ENCODE measurements at regions not wholly inside any gene's neighbourhood (a gene's known extent, or its start where the extent isn't known, plus 50 kb on each side); places are given as distances from the start of the nearest gene placed in this dataset.
"Not testable (repeated sequence)": the region's sequence is repeated elsewhere in the genome, so short reads cannot be mapped to it uniquely, and the experiment has no call there.

DNA sequence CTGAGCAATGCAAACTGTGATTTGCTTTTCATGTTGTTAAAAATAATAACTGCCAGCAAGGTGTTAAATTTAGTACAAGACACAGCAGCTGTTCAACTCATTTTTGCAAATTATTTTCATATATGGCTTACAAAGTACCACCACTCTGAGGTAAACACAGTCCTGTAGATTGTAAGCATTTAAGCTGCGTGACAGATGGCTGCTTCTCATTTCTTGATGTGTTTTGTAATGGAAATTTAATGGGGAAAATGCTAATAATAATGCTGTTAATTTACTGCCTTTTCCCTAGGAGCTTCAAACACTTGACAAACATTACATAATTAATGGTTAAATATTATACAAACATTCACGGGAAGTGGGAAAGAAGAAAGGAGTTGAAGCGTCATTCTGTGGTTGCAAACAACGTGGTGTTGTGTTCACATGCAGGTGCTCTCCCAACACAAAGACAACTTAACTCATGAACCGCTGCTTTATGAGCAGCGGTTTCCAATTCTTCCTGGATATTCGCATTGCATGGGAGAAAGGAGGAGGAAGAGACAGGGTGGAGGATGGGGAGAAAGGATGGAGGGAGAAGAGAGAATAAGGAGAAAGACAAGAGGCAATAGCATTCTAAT, 236.8 kb upstream of the VCX start:
- no peaks in the 10 kb centered on the region for H3K4me1 ChIP-seq
- H3K9me3 ChIP-seq: no peaks in the 10 kb centered on the region
- H3K27ac ChIP-seq: no peak overlapping the region
- no peak for DNase-seq (ENCODE audit: low spot score in 2 of 2)
- TF ChIP-seq, protein P1, sequence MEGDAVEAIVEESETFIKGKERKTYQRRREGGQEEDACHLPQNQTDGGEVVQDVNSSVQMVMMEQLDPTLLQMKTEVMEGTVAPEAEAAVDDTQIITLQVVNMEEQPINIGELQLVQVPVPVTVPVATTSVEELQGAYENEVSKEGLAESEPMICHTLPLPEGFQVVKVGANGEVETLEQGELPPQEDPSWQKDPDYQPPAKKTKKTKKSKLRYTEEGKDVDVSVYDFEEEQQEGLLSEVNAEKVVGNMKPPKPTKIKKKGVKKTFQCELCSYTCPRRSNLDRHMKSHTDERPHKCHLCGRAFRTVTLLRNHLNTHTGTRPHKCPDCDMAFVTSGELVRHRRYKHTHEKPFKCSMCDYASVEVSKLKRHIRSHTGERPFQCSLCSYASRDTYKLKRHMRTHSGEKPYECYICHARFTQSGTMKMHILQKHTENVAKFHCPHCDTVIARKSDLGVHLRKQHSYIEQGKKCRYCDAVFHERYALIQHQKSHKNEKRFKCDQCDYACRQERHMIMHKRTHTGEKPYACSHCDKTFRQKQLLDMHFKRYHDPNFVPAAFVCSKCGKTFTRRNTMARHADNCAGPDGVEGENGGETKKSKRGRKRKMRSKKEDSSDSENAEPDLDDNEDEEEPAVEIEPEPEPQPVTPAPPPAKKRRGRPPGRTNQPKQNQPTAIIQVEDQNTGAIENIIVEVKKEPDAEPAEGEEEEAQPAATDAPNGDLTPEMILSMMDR (IDR thresholded peaks at IDR 0.05): no peak
- no peaks in the 10 kb centered on the region for H3K27me3 ChIP-seq
- H3K4me3 ChIP-seq: no peak overlapping the region
- intact Hi-C loops (cut with DNase I): no loop called here
- no peaks in the 10 kb centered on the region for H3K36me3 ChIP-seq

DNA sequence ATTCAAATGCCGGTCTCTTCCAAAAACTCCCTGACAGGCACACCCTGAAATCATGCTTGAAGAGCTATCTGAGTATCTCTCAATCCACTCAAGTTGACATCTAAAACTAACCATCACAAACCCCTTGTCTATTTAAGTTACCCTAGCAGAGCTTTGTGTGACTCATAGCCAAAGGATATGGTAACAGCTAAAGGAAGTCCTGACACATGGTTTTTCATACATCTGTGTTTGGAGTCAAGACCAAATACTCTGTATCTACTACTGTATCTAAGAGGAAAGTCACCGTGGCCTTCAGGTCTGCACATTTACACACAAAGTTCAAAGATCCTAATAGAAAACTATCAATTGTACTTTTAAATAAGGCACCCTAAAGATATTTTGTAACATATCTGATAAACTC, 239.6 kb upstream of the VCX start:
- Histone ChIP-seq H3K27ac (no peak overlapping the region), H3K4me3 (no peak overlapping the region), H3K27me3 (no peaks in the 10 kb centered on the region), H3K4me1 (no peaks in the 10 kb centered on the region), H3K36me3 (no peaks in the 10 kb centered on the region), H3K9me3 (no peaks in the 10 kb centered on the region)
- no peak for DNase-seq (ENCODE audit: low spot score in 2 of 2)
- intact Hi-C loops (cut with DNase I): no loop called here
- TF ChIP-seq, protein P1 (IDR thresholded peaks at IDR 0.05): no peak

DNA sequence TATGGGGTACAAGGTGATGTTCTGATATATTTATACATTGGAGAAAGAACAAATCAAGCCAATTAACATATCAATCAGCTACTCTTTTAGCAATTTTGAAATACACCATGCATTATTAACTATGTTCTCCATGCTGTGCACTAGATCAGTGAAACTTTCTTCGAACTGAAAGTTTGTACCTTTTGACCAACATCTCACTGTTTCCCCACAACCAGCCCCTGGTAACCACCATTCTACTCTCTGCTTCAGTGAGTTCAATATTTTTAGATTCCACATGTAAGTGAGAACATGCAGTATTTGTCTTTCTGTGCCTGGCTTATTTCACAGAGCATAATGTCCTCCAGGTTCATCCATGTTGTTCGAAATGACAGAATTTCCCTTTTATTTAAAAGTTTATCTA, 246.1 kb upstream of the VCX start:
- H3K9me3 ChIP-seq: no peaks in the 10 kb centered on the region
- H3K36me3 ChIP-seq: no peaks in the 10 kb centered on the region
- no peak overlapping the region for H3K4me3 ChIP-seq
- no peaks in the 10 kb centered on the region for H3K4me1 ChIP-seq
- no peak overlapping the region for H3K27ac ChIP-seq
- no peaks in the 10 kb centered on the region for H3K27me3 ChIP-seq
- TF ChIP-seq, protein P1 (IDR thresholded peaks at IDR 0.05): no peak
- no peak for DNase-seq (ENCODE audit: low spot score in 2 of 2)
- intact Hi-C loops (cut with DNase I): no loop called here

DNA sequence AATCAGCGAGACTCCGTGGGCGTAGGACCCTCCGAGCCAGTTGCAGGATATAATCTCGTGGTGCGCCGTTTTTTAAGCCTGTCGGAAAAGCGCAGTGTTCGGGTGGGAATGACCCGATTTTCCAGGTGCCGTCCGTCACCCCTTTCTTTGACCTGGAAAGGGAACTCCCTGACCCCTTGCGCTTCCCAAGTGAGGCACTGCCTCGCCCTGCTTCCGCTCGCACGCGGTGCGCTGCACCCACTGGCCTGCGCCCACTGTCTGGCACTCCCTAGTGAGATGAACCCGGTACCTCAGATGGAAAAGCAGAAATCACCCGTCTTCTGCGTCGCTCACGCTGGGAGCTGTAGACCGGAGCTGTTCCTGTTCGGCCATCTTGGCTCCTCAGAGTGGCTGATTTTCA, 249.6 kb upstream of the VCX start:
- H3K27me3 ChIP-seq; H3K36me3 ChIP-seq; H3K27ac ChIP-seq; H3K4me1 ChIP-seq; DNase-seq (ENCODE audit: low spot score in 2 of 2); H3K9me3 ChIP-seq; H3K4me3 ChIP-seq; intact Hi-C loops (cut with DNase I): not testable (repeated sequence)

DNA sequence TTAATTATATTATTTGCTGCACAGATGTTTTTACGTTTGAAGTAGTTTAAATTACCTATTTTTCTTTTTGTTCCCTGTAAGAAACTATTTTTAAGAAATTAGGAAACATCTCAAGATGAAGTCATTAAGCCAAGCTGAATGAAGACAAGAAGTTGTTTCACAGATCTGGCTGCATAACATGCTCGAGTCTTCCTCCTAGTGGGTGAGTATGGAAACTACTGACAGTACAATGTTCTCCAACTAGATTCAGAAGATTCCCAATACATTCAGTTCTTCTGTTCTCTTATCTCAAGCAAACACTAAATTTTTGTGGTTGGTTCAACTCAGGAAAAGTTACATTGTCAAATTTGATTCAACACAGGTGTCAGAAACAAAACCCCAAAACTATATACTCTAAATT, 256.8 kb upstream of the VCX start:
- H3K27me3 ChIP-seq: no peaks in the 10 kb centered on the region
- H3K4me1 ChIP-seq: no peaks in the 10 kb centered on the region
- H3K27ac ChIP-seq: no peak overlapping the region
- DNase-seq (ENCODE audit: low spot score in 2 of 2): no peak
- TF ChIP-seq, protein P1 (IDR thresholded peaks at IDR 0.05): peak in 1 of 3 experiments; percentile 25
- no peaks in the 10 kb centered on the region for H3K9me3 ChIP-seq
- no peaks in the 10 kb centered on the region for H3K36me3 ChIP-seq
- intact Hi-C loops (cut with DNase I): no loop called here
- H3K4me3 ChIP-seq: no peak overlapping the region

DNA sequence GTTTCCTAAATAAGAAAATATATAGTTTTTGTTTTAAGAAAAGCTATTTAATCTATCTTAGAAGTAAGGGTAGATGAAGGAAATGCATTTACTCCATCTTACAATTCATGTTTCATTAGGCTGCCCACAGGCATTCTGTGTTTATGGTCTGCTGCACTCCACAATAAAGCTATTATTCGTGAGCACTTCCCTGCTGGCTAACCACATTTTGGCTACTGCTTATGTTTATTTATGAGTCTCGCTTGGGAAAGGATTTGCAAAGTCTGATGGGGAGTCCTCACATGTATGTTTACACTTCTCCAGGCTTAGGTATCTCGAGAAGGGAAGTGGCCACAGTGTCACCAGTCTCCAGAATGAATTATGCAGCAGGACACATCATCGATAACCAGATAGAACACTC, 260.8 kb upstream of the VCX start:
- TF ChIP-seq, protein P1 (IDR thresholded peaks at IDR 0.05): no peak
- no peak overlapping the region for H3K4me3 ChIP-seq
- intact Hi-C loops (cut with DNase I): no loop called here
- no peaks in the 10 kb centered on the region for H3K4me1 ChIP-seq
- H3K9me3 ChIP-seq: no peaks in the 10 kb centered on the region
- H3K36me3 ChIP-seq: no peaks in the 10 kb centered on the region
- no peak overlapping the region for H3K27ac ChIP-seq
- DNase-seq (ENCODE audit: low spot score in 2 of 2): no peak
- H3K27me3 ChIP-seq: no peaks in the 10 kb centered on the region
